ENCODE measurements at regions not wholly inside any gene's neighbourhood (a gene's known extent, or its start where the extent isn't known, plus 50 kb on each side); places are given as distances from the start of the nearest gene placed in this dataset.

- DNase-seq: no peak
- intact Hi-C loops (cut with micrococcal nuclease): no loop called here
- peaks cover 4% of the 10 kb centered on the region for H3K27me3 Mint-ChIP-seq (ENCODE audit: low read depth)
- no peak overlapping the region for H3K27ac Mint-ChIP-seq
- no peaks in the 10 kb centered on the region for H3K36me3 Mint-ChIP-seq (ENCODE audit: low read depth)
- H3K9me3 Mint-ChIP-seq: peaks cover 2% of the 10 kb centered on the region
- CTCF ChIA-PET: interaction anchor here (0.9 kb wide), 1 partner anchor 14 kb away, joined by 3 read pairs; no protein-coding TSS in a partner anchor
- no peak overlapping the region for H3K4me3 Mint-ChIP-seq
- H3K4me1 Mint-ChIP-seq (ENCODE audit: low read depth): no peaks in the 10 kb centered on the region
Observed at GRCh38 chr11:27898166-27898565, 197.9 kb upstream of the BDNF start.

DNA sequence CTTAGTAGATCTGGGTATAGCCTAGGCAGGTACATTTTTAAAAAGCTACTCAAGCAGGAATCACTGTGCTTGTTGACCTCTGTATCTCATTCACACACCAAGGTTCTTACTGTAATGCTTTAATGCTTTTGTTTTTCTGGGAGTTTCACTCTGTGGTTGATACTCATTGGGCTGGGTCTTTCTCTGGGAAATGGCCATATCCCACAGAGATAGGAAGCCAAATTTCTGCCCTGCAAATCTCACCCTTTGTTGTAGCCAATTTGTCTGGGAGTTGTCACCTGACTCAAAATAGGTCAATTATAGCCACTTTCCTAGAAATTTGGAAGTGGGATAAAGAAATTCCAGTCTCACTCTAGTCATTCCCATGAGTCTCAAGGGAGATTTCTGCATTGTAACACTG lies 195.8 kb upstream of the BDNF start:
- no peak overlapping the region for H3K4me3 Mint-ChIP-seq
- H3K27ac Mint-ChIP-seq: no peak overlapping the region
- no peaks in the 10 kb centered on the region for H3K4me1 Mint-ChIP-seq (ENCODE audit: low read depth)
- no peak for DNase-seq
- peaks cover 4% of the 10 kb centered on the region for H3K27me3 Mint-ChIP-seq (ENCODE audit: low read depth)
- CTCF ChIA-PET: interaction anchor here (0.7 kb wide), 1 partner anchor 17 kb away, joined by 3 read pairs; no protein-coding TSS in a partner anchor
- H3K9me3 Mint-ChIP-seq: peaks cover 2% of the 10 kb centered on the region
- H3K36me3 Mint-ChIP-seq (ENCODE audit: low read depth): no peaks in the 10 kb centered on the region
- intact Hi-C loops (cut with micrococcal nuclease): no loop called here

- no peaks in the 10 kb centered on the region for H3K9me3 Mint-ChIP-seq
- no peak overlapping the region for H3K4me3 Mint-ChIP-seq
- H3K36me3 Mint-ChIP-seq (ENCODE audit: low read depth): no peaks in the 10 kb centered on the region
- intact Hi-C loops (cut with micrococcal nuclease): no loop called here
- CTCF ChIA-PET: no interaction called here
- H3K27ac Mint-ChIP-seq: no peak overlapping the region
- no peaks in the 10 kb centered on the region for H3K27me3 Mint-ChIP-seq (ENCODE audit: low read depth)
- no peaks in the 10 kb centered on the region for H3K4me1 Mint-ChIP-seq (ENCODE audit: low read depth)
- DNase-seq: no peak
Observed at GRCh38 chr11:27894552-27894951, 194.3 kb upstream of the BDNF start.

DNA sequence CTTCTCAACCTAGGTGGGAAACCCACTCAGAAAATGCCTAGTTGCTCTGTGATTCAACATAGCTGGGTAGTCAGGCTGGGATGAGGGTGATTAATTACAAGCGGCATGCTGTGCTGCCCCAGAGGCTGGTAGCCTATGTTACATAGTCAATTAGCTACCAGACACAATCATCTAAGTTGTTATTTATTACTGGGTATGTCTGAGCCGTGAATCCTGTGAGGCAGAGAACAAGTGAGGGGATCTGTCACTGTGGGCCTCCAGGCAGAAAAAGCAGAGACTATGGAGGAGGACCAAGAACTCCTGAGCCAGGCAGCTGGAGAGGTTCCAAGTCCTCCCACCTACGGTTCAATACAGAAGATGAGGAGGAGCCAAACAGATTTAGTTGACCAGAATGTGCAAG lies 186.6 kb upstream of the BDNF start:
- Mint-ChIP-seq H3K27me3 (ENCODE audit: low read depth) (no peaks in the 10 kb centered on the region), H3K9me3 (peaks cover 3% of the 10 kb centered on the region), H3K4me1 (ENCODE audit: low read depth) (no peaks in the 10 kb centered on the region), H3K36me3 (ENCODE audit: low read depth) (no peaks in the 10 kb centered on the region), H3K4me3 (no peak overlapping the region), H3K27ac (no peak overlapping the region)
- no peak for DNase-seq
- intact Hi-C loops (cut with micrococcal nuclease): no loop called here
- CTCF ChIA-PET: interaction anchor here (1.5 kb wide), 1 partner anchor 188 kb away, joined by 4 read pairs; no protein-coding TSS in a partner anchor

DNA sequence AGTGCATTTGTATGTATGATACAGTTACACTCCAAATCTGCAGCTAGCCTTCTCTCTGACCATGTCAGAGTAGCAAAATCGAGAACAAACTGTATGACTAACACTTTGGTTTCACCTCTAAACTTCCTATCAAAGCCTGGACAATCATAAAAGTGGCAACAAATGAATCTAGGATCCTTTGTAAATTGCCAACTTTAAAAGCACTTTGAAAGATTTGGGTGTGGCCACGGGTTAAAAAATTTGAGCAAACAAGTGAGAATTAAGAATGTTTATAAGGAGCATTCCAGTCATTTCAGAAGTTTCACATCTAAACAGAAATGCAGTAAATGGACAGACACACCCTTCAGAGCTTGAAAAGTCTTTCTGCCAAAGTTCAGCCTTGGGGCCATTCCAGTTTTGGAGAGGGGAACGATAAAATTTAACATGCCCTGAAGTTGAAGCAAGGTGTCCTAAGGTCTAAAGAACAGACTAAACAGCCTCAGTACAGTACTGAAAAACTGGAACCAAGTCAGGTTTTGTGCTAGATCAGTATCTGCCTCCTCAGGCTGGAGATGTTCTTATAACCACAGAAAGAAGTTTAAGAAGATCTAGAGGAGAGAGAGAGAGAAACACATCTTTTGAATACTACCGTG lies 181.9 kb upstream of the BDNF start:
- CTCF ChIA-PET: no interaction called here
- no peak for DNase-seq
- Mint-ChIP-seq H3K27ac (no peak overlapping the region), H3K4me3 (no peak overlapping the region), H3K4me1 (ENCODE audit: low read depth) (no peaks in the 10 kb centered on the region), H3K36me3 (ENCODE audit: low read depth) (no peaks in the 10 kb centered on the region), H3K27me3 (ENCODE audit: low read depth) (no peaks in the 10 kb centered on the region), H3K9me3 (no peaks in the 10 kb centered on the region)
- intact Hi-C loops (cut with micrococcal nuclease): no loop called here

GRCh38 chr11:27875831-27876775 lies 175.8 kb upstream of the BDNF start:
- peaks cover 1% of the 10 kb centered on the region for H3K27me3 Mint-ChIP-seq (ENCODE audit: low read depth)
- H3K9me3 Mint-ChIP-seq: peaks cover 2% of the 10 kb centered on the region
- H3K27ac Mint-ChIP-seq: no peak overlapping the region
- H3K4me1 Mint-ChIP-seq (ENCODE audit: low read depth): no peaks in the 10 kb centered on the region
- CTCF ChIA-PET: no interaction called here
- no peak overlapping the region for H3K4me3 Mint-ChIP-seq
- no peaks in the 10 kb centered on the region for H3K36me3 Mint-ChIP-seq (ENCODE audit: low read depth)
- DNase-seq: no peak
- intact Hi-C loops (cut with micrococcal nuclease): no loop called here

- intact Hi-C loops (cut with micrococcal nuclease): no loop called here
- CTCF ChIA-PET: no interaction called here
- Mint-ChIP-seq H3K4me1 (ENCODE audit: low read depth) (no peaks in the 10 kb centered on the region), H3K9me3 (peaks cover 2% of the 10 kb centered on the region), H3K27ac (no peak overlapping the region), H3K36me3 (ENCODE audit: low read depth) (no peaks in the 10 kb centered on the region), H3K4me3 (no peak overlapping the region), H3K27me3 (ENCODE audit: low read depth) (peaks cover 1% of the 10 kb centered on the region)
- DNase-seq: no peak
Observed at GRCh38 chr11:27874998-27875830, 175.0 kb upstream of the BDNF start.

DNA sequence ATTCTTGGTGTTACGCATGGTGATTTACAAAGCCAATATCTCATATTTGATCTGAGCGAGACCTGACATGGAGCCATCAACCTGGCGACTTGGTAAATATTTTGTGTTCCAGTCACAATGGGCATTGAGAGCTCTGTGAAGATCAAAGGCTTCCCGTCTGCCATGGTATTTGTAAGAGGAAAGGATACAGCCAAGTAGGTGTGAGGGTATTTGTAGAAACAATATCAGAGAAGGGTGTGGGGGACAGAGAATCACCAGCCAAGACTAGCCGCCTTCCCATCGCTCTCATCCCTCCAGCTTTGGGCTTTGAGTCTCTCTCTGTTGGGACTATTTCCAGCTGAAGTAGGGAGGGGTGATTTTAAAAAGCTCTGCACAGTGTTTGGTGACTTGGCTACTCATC lies 173.4 kb upstream of the BDNF start:
- intact Hi-C loops (cut with micrococcal nuclease): no loop called here
- Mint-ChIP-seq H3K36me3 (ENCODE audit: low read depth) (no peaks in the 10 kb centered on the region), H3K4me3 (no peak overlapping the region), H3K4me1 (ENCODE audit: low read depth) (no peaks in the 10 kb centered on the region), H3K27ac (no peak overlapping the region), H3K27me3 (ENCODE audit: low read depth) (peaks cover 1% of the 10 kb centered on the region), H3K9me3 (peaks cover 2% of the 10 kb centered on the region)
- no peak for DNase-seq
- CTCF ChIA-PET: no interaction called here

- H3K36me3 Mint-ChIP-seq (ENCODE audit: low read depth): no peaks in the 10 kb centered on the region
- H3K4me3 Mint-ChIP-seq: no peak overlapping the region
- intact Hi-C loops (cut with micrococcal nuclease): no loop called here
- CTCF ChIA-PET: interaction anchor here (0.7 kb wide), 1 partner anchor 651 kb away, joined by 3 read pairs; no protein-coding TSS in a partner anchor
- no peaks in the 10 kb centered on the region for H3K4me1 Mint-ChIP-seq (ENCODE audit: low read depth)
- peaks cover under 1% of the 10 kb centered on the region for H3K9me3 Mint-ChIP-seq
- peaks cover 2% of the 10 kb centered on the region for H3K27me3 Mint-ChIP-seq (ENCODE audit: low read depth)
- DNase-seq: no peak
- H3K27ac Mint-ChIP-seq: no peak overlapping the region
Observed at GRCh38 chr11:27871056-27871455, 170.8 kb upstream of the BDNF start.

GRCh38 chr11:27869701-27870100 lies 169.4 kb upstream of the BDNF start:
- Mint-ChIP-seq H3K27ac (no peak overlapping the region), H3K4me1 (ENCODE audit: low read depth) (no peaks in the 10 kb centered on the region), H3K9me3 (no peaks in the 10 kb centered on the region), H3K27me3 (ENCODE audit: low read depth) (peaks cover 2% of the 10 kb centered on the region), H3K36me3 (ENCODE audit: low read depth) (no peaks in the 10 kb centered on the region), H3K4me3 (no peak overlapping the region)
- CTCF ChIA-PET: no interaction called here
- no peak for DNase-seq
- intact Hi-C loops (cut with micrococcal nuclease): no loop called here

GRCh38 chr11:27868709-27869108 lies 168.5 kb upstream of the BDNF start:
- no peaks in the 10 kb centered on the region for H3K4me1 Mint-ChIP-seq (ENCODE audit: low read depth)
- CTCF ChIA-PET: no interaction called here
- no peaks in the 10 kb centered on the region for H3K9me3 Mint-ChIP-seq
- intact Hi-C loops (cut with micrococcal nuclease): no loop called here
- H3K36me3 Mint-ChIP-seq (ENCODE audit: low read depth): no peaks in the 10 kb centered on the region
- no peak overlapping the region for H3K27ac Mint-ChIP-seq
- peaks cover 2% of the 10 kb centered on the region for H3K27me3 Mint-ChIP-seq (ENCODE audit: low read depth)
- no peak overlapping the region for H3K4me3 Mint-ChIP-seq
- DNase-seq: no peak

- CTCF ChIA-PET: no interaction called here
- H3K4me1 Mint-ChIP-seq (ENCODE audit: low read depth): no peaks in the 10 kb centered on the region
- H3K36me3 Mint-ChIP-seq (ENCODE audit: low read depth): no peaks in the 10 kb centered on the region
- H3K9me3 Mint-ChIP-seq: no peaks in the 10 kb centered on the region
- peaks cover 2% of the 10 kb centered on the region for H3K27me3 Mint-ChIP-seq (ENCODE audit: low read depth)
- H3K4me3 Mint-ChIP-seq: no peak overlapping the region
- no peak for DNase-seq
- no peak overlapping the region for H3K27ac Mint-ChIP-seq
- intact Hi-C loops (cut with micrococcal nuclease): no loop called here
Observed at GRCh38 chr11:27868226-27868625, 168.0 kb upstream of the BDNF start.
